ENCODE measurements at regions not wholly inside any gene's neighbourhood (a gene's known extent, or its start where the extent isn't known, plus 50 kb on each side); places are given as distances from the start of the nearest gene placed in this dataset.
"Not testable (repeated sequence)": the region's sequence is repeated elsewhere in the genome, so short reads cannot be mapped to it uniquely, and the experiment has no call there.

GRCh38 chr1:121007755-121008154 is 118.2 kb downstream of the PPIAL4A start:
- H3K27me3 ChIP-seq (ENCODE audit: insufficient read depth, insufficient read length); H3K4me3 ChIP-seq (ENCODE audit: insufficient read length, low read depth); H3K4me1 ChIP-seq (ENCODE audit: insufficient read depth, insufficient read length); H3K9me3 ChIP-seq (ENCODE audit: insufficient read depth, low read length); H3K36me3 ChIP-seq (ENCODE audit: insufficient read depth, insufficient read length, low read length); DNase-seq (ENCODE audit: low read depth, low spot score); H3K9ac ChIP-seq (ENCODE audit: insufficient read length, low read depth): not testable (repeated sequence)

DNA sequence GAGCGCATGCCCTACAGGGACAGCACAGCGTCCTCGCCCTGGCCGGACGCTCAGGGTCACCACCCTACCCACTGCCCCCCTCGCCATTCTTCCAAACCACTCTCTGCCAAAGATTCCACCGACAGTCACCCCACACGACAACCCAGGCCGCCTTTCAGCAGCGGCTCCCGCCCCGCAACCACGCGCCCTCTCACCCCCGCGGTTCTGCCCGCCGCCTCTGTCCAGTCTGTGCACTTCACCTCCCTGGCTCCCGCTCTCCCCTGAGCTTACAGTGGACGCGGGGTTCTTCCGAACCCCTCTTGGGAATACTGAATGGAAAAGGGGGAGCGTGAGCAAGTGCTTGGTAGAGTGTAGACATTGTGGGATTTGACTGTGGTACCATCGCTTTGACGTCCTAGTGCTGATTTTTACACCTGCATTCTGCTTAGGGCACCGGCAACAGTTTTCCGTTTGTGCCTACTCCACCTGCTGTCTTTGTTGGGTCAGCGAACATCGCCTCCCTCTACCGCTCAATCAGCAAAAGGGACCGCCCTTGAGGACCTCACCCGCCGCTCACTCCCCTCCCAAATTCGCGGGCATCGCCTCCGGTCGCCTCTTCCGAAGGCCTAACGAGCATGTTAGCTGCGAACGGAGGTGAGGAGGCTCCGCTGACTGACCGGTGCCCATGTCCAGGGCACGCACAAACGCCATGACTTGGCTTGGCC is 119.1 kb downstream of the PPIAL4A start:
- DNase-seq (ENCODE audit: low read depth, low spot score); H3K27me3 ChIP-seq (ENCODE audit: insufficient read depth, insufficient read length); H3K36me3 ChIP-seq (ENCODE audit: insufficient read depth, insufficient read length, low read length); H3K4me3 ChIP-seq (ENCODE audit: insufficient read length, low read depth); H3K9ac ChIP-seq (ENCODE audit: insufficient read length, low read depth); H3K4me1 ChIP-seq (ENCODE audit: insufficient read depth, insufficient read length); H3K9me3 ChIP-seq (ENCODE audit: insufficient read depth, low read length): not testable (repeated sequence)

DNA sequence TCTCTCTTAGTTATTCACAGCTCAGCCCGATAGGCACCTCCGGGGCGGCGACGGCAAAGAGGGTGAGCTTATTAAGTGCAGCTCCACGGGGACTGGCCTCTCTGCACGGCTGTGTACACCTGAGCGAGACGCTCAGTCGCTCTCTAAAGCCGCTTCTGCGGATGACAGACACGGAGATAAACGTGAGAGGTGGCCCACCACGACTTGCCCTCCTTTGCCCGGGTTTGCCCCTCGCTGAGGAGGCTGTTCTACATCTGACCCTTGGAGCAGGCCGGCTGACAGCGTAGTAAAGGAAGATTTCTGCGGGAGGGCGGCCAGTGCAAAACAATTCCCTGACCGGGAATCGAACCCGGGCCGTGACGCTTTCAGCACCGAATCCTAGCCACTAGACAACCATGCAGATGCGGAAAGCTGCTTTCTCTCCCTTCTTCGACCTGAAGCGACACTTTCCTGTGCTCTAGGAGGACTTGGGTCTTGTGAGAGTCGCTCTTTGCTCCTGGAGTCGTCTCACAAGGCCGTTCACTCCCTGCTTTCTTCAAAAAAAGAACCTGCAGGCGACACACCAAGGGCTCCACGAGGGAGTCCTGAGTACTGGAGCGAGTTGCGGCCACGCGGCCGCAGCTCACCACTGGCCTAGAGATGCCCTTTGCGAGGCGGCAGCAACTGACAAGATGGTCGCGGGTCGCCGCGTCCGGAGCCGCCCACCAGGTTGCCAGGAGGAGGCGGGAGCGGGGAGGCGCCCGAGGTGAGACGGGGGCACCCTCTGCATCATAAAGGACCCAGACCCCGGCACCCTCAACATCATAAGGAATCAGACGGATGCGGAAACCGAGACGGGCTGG is 119.9 kb downstream of the PPIAL4A start:
- H3K36me3 ChIP-seq (ENCODE audit: insufficient read depth, insufficient read length, low read length); H3K4me3 ChIP-seq (ENCODE audit: insufficient read length, low read depth); DNase-seq (ENCODE audit: low read depth, low spot score): not testable (repeated sequence)

DNA sequence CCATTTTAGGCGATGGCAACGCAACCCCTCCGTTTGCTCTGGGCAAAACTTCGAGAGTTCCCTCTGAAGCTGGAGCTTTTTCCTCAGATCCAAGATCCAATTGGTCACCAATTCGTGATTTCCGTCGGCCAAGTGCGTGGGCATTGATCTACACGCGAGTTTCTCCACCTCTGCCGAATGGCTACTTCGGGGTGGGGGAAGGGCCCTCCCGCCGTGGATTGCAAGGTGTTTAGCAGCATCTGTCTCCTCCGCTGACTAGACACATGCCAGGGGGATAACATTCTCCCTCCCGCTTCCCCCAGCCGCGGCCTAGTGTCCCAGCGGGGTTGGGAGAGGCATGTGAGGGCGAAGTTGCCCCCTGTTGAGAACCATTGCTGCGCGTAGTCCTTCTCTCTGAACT is 120.6 kb downstream of the PPIAL4A start:
- not testable (repeated sequence) for H3K9ac ChIP-seq (ENCODE audit: insufficient read length, low read depth); H3K4me1 ChIP-seq (ENCODE audit: insufficient read depth, insufficient read length); H3K9me3 ChIP-seq (ENCODE audit: insufficient read depth, low read length); DNase-seq (ENCODE audit: low read depth, low spot score); H3K36me3 ChIP-seq (ENCODE audit: insufficient read depth, insufficient read length, low read length); H3K4me3 ChIP-seq (ENCODE audit: insufficient read length, low read depth); H3K27me3 ChIP-seq (ENCODE audit: insufficient read depth, insufficient read length)

More for the DNA sequence above, 119.9 kb downstream of the PPIAL4A start:
- H3K9ac ChIP-seq (ENCODE audit: insufficient read length, low read depth); H3K27me3 ChIP-seq (ENCODE audit: insufficient read depth, insufficient read length); H3K9me3 ChIP-seq (ENCODE audit: insufficient read depth, low read length); H3K4me1 ChIP-seq (ENCODE audit: insufficient read depth, insufficient read length): not testable (repeated sequence)

- not testable (repeated sequence) for H3K27me3 ChIP-seq (ENCODE audit: insufficient read depth, insufficient read length); H3K9ac ChIP-seq (ENCODE audit: insufficient read length, low read depth); H3K4me3 ChIP-seq (ENCODE audit: insufficient read length, low read depth); H3K4me1 ChIP-seq (ENCODE audit: insufficient read depth, insufficient read length); H3K36me3 ChIP-seq (ENCODE audit: insufficient read depth, insufficient read length, low read length); H3K9me3 ChIP-seq (ENCODE audit: insufficient read depth, low read length); DNase-seq (ENCODE audit: low read depth, low spot score)
These were observed 123.6 kb downstream of the PPIAL4A start for GRCh38 chr1:121013181-121013580.

GRCh38 chr1:121016182-121017028 is 126.8 kb downstream of the PPIAL4A start:
- peak; percentile 72 for DNase-seq (ENCODE audit: low read depth, low spot score)
- not testable (repeated sequence) for H3K27me3 ChIP-seq (ENCODE audit: insufficient read depth, insufficient read length); H3K36me3 ChIP-seq (ENCODE audit: insufficient read depth, insufficient read length, low read length); H3K4me1 ChIP-seq (ENCODE audit: insufficient read depth, insufficient read length); H3K9me3 ChIP-seq (ENCODE audit: insufficient read depth, low read length); H3K9ac ChIP-seq (ENCODE audit: insufficient read length, low read depth)
- peak overlapping the region; percentile 24 for H3K4me3 ChIP-seq (ENCODE audit: insufficient read length, low read depth)

DNA sequence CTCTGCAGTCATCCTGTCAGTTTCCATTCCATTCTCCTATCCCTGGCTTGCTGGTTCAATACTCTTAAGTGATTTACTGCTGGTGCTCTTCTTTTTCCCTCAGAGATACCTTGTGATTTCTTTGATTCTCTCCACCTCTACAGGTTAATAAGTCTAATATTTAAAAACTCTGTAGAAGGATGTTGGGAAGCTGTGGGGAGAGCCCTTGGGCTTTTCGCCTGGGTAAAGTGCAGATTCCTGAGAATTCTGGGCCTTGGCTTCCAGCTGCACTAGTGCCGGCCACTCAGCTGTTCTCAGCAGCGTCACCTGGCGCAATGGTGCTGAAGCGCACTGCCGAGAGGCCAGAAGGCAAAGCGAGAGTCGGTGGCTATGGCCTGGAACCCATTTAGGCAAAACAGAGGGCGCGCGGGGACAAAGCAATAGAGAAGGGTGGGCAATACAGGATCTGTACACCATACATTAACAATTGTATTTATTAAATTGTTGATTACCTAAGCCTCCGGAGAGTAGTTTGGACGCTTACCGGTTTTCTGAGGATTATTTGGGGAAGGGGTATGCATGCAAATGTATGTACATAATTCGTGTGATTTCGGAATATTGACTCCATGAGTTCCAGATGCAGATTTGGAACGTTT is 130.3 kb downstream of the PPIAL4A start:
- not testable (repeated sequence) for H3K27me3 ChIP-seq (ENCODE audit: insufficient read depth, insufficient read length); H3K9me3 ChIP-seq (ENCODE audit: insufficient read depth, low read length); H3K4me1 ChIP-seq (ENCODE audit: insufficient read depth, insufficient read length); DNase-seq (ENCODE audit: low read depth, low spot score); H3K36me3 ChIP-seq (ENCODE audit: insufficient read depth, insufficient read length, low read length); H3K4me3 ChIP-seq (ENCODE audit: insufficient read length, low read depth); H3K9ac ChIP-seq (ENCODE audit: insufficient read length, low read depth)

GRCh38 chr1:121020350-121021236 is 131.0 kb downstream of the PPIAL4A start:
- H3K27me3 ChIP-seq (ENCODE audit: insufficient read depth, insufficient read length); H3K4me1 ChIP-seq (ENCODE audit: insufficient read depth, insufficient read length); H3K9me3 ChIP-seq (ENCODE audit: insufficient read depth, low read length); H3K9ac ChIP-seq (ENCODE audit: insufficient read length, low read depth); H3K36me3 ChIP-seq (ENCODE audit: insufficient read depth, insufficient read length, low read length): not testable (repeated sequence)
- peak overlapping the region; percentile 21 for H3K4me3 ChIP-seq (ENCODE audit: insufficient read length, low read depth)
- peak; percentile 49 for DNase-seq (ENCODE audit: low read depth, low spot score)

DNA sequence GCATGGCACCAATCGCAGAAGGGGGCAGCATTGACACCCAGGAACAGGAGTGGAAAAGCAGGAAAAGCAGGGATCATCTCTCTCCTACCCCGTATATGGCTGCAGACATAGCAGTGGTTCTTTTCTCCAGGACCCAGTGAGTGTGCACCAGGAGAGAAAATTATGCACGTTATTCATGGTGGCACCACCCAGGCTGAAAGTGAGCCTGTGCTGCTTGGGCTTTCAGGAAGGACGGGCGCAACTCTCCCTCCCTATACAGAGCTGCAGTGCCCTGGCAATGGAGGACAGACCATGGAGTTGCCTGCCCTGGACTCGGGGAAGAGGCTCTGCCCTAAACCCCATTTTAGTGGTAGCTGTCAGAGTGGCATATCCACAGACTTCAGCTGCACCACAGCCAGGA is 132.1 kb downstream of the PPIAL4A start:
- not testable (repeated sequence) for H3K4me1 ChIP-seq (ENCODE audit: insufficient read depth, insufficient read length); H3K9me3 ChIP-seq (ENCODE audit: insufficient read depth, low read length); H3K27me3 ChIP-seq (ENCODE audit: insufficient read depth, insufficient read length); DNase-seq (ENCODE audit: low read depth, low spot score); H3K9ac ChIP-seq (ENCODE audit: insufficient read length, low read depth); H3K36me3 ChIP-seq (ENCODE audit: insufficient read depth, insufficient read length, low read length); H3K4me3 ChIP-seq (ENCODE audit: insufficient read length, low read depth)

GRCh38 chr1:121032878-121033494 is 143.4 kb downstream of the PPIAL4A start:
- H3K4me3 ChIP-seq (ENCODE audit: insufficient read length, low read depth); H3K36me3 ChIP-seq (ENCODE audit: insufficient read depth, insufficient read length, low read length); H3K9me3 ChIP-seq (ENCODE audit: insufficient read depth, low read length); H3K4me1 ChIP-seq (ENCODE audit: insufficient read depth, insufficient read length); DNase-seq (ENCODE audit: low read depth, low spot score); H3K9ac ChIP-seq (ENCODE audit: insufficient read length, low read depth); H3K27me3 ChIP-seq (ENCODE audit: insufficient read depth, insufficient read length): not testable (repeated sequence)

Data from NT2/D1 (cell line).